ENCODE measurements at regions not wholly inside any gene's neighbourhood (a gene's known extent, or its start where the extent isn't known, plus 50 kb on each side); places are given as distances from the start of the nearest gene placed in this dataset.

DNA sequence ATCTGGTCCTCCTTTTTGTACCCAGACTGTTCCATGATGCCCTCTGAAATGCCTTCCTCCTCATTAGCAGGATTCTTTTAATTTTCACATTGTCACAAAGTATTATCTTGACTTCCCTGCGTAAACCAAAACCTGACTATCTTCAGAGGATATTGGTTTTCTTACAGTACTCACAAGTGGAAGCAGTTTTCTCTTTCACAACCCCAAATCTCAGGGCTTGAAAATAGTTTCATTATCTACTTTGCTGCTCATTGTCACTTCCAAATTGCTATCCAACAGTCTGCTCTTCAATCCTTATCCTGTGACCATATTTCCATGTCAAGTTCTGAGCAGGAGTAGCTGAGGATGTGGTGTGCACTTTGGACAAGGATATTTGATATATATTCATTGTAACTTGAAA, 324.1 kb downstream of the FAM170A start:
- Mint-ChIP-seq H3K27ac (no peak overlapping the region), H3K9me3 (ENCODE audit: insufficient read depth) (peaks cover 4% of the 10 kb centered on the region), H3K4me1 (no peaks in the 10 kb centered on the region), H3K4me3 (no peak overlapping the region), H3K27me3 (no peaks in the 10 kb centered on the region)
- H3K4me2 ChIP-seq (replicated peaks; ENCODE audit: low read depth, low read length, poor library complexity, severe bottlenecking), result no peak overlapping the region
- POLR2A ChIA-PET, result no interaction called here
- no peaks in the 10 kb centered on the region for H3K9me3 ChIP-seq (ENCODE audit: control extremely low read depth in 1 of 3, control insufficient read depth in 2 of 3, insufficient read depth in 1 of 3, low read length in 2 of 3)
- TF ChIP-seq CTCF (IDR thresholded peaks at IDR 0.05) (no peak), EZH2 (IDR thresholded peaks at IDR 0.05; ENCODE audit: borderline replicate concordance, insufficient read depth, low read depth, low read length, poor library complexity, severe bottlenecking) (no peak)
- no peak overlapping the region for H3K4me3 ChIP-seq (ENCODE audit: control extremely low read depth in 1 of 5, extremely low read depth in 1 of 5, insufficient read depth in 1 of 5, low read depth in 2 of 5, low read length in 4 of 5)
- H3K4me1 ChIP-seq (ENCODE audit: control insufficient read depth in 2 of 2, insufficient read depth in 2 of 2, low read length in 2 of 2), result no peaks in the 10 kb centered on the region
- no peaks in the 10 kb centered on the region for H3K36me3 ChIP-seq (replicated peaks in 1 of 2; ENCODE audit: control extremely low read depth in 1 of 2, control insufficient read depth in 1 of 2, extremely low read depth in 1 of 2, insufficient read depth in 2 of 2, low read length in 1 of 2)
- H3K79me2 ChIP-seq (ENCODE audit: control insufficient read depth, insufficient read depth, low read length), result no peaks in the 10 kb centered on the region
- no peak overlapping the region for H2AFZ ChIP-seq (ENCODE audit: insufficient read depth, low read depth, low read length, poor library complexity, severe bottlenecking)
- H3K27ac ChIP-seq (ENCODE audit: low read length in 2 of 2), result no peak overlapping the region
- no peaks in the 10 kb centered on the region for H3K27me3 ChIP-seq (replicated peaks in 1 of 4; ENCODE audit: control extremely low read depth in 1 of 4, control insufficient read depth in 3 of 4, insufficient read depth in 4 of 4, low read length in 3 of 4)
- no CpG with 5 or more reads among the region's 1 CpG for WGBS (ENCODE audit: insufficient coverage)
- CTCF ChIA-PET, result no interaction called here
- H4K20me1 ChIP-seq (ENCODE audit: control insufficient read depth, insufficient read depth, low read length, poor library complexity, severe bottlenecking), result no peaks in the 10 kb centered on the region
- ATAC-seq (ENCODE audit: low read depth) (no peak), DNase-seq (no peak)
- intact Hi-C loops (cut with micrococcal nuclease), result no loop called here
- H3K9ac ChIP-seq (ENCODE audit: low read length), result no peak overlapping the region

GRCh38 chr5:119954106-119954505, 324.7 kb downstream of the FAM170A start:
- no peak overlapping the region for H3K27ac Mint-ChIP-seq
- Histone ChIP-seq H3K4me2 (replicated peaks; ENCODE audit: low read depth, low read length, poor library complexity, severe bottlenecking) (no peak overlapping the region), H3K79me2 (ENCODE audit: control insufficient read depth, insufficient read depth, low read length) (no peaks in the 10 kb centered on the region), H4K20me1 (ENCODE audit: control insufficient read depth, insufficient read depth, low read length, poor library complexity, severe bottlenecking) (no peaks in the 10 kb centered on the region), H2AFZ (ENCODE audit: insufficient read depth, low read depth, low read length, poor library complexity, severe bottlenecking) (no peak overlapping the region), H3K9me3 (ENCODE audit: control extremely low read depth in 1 of 3, control insufficient read depth in 2 of 3, insufficient read depth in 1 of 3, low read length in 2 of 3) (no peaks in the 10 kb centered on the region), H3K4me3 (ENCODE audit: control extremely low read depth in 1 of 5, extremely low read depth in 1 of 5, insufficient read depth in 1 of 5, low read depth in 2 of 5, low read length in 4 of 5) (no peak overlapping the region), H3K9ac (ENCODE audit: low read length) (no peak overlapping the region), H3K36me3 (replicated peaks in 1 of 2; ENCODE audit: control extremely low read depth in 1 of 2, control insufficient read depth in 1 of 2, extremely low read depth in 1 of 2, insufficient read depth in 2 of 2, low read length in 1 of 2) (no peaks in the 10 kb centered on the region), H3K27me3 (replicated peaks in 1 of 4; ENCODE audit: control extremely low read depth in 1 of 4, control insufficient read depth in 3 of 4, insufficient read depth in 4 of 4, low read length in 3 of 4) (no peaks in the 10 kb centered on the region), H3K27ac (ENCODE audit: low read length in 2 of 2) (no peak overlapping the region), H3K4me1 (ENCODE audit: control insufficient read depth in 2 of 2, insufficient read depth in 2 of 2, low read length in 2 of 2) (no peaks in the 10 kb centered on the region)
- intact Hi-C loops (cut with micrococcal nuclease), result no loop called here
- CTCF ChIA-PET, result no interaction called here
- TF ChIP-seq CTCF (IDR thresholded peaks at IDR 0.05), result no peak
- TF ChIP-seq EZH2 (IDR thresholded peaks at IDR 0.05; ENCODE audit: borderline replicate concordance, insufficient read depth, low read depth, low read length, poor library complexity, severe bottlenecking), result no peak
- no peaks in the 10 kb centered on the region for H3K27me3 Mint-ChIP-seq
- DNase-seq, result no peak
- ATAC-seq (ENCODE audit: low read depth), result no peak
- no peak overlapping the region for H3K4me3 Mint-ChIP-seq
- peaks cover 4% of the 10 kb centered on the region for H3K9me3 Mint-ChIP-seq (ENCODE audit: insufficient read depth)
- POLR2A ChIA-PET, result no interaction called here
- H3K4me1 Mint-ChIP-seq, result no peaks in the 10 kb centered on the region

All from B cell (primary cell).